ENCODE measurements at regions not wholly inside any gene's neighbourhood (a gene's known extent, or its start where the extent isn't known, plus 50 kb on each side); places are given as distances from the start of the nearest gene placed in this dataset.

DNA sequence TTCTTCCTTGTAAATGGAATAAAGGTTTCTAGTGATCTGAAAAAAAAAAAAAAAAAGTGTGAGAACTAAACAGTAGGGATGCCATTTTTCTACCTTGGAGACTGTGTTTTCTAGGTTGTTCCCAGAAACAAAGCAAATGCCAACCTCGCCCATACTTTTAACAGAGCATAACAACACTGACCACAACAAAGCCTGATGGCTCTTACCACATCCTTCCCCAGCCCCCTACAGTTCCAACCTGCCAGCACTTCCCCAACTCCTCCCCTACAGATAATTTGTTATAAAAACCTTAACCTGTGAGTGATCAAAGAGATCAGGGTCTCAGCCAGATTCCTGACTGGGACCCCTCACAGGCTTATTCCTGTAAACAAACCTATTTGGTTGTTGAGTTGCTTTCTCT, 940.0 kb downstream of the SH3BGRL start:
- no peak for TF ChIP-seq FOXA1 (IDR thresholded peaks at IDR 0.05)
- TF ChIP-seq ELF4 (IDR thresholded peaks at IDR 0.05): no peak
- TF ChIP-seq SUZ12 (IDR thresholded peaks at IDR 0.05): no peak
- TF ChIP-seq FOXK2 (IDR thresholded peaks at IDR 0.05): no peak
- no peak for TF ChIP-seq SP1 (IDR thresholded peaks at IDR 0.05)
- TF ChIP-seq, protein P1, sequence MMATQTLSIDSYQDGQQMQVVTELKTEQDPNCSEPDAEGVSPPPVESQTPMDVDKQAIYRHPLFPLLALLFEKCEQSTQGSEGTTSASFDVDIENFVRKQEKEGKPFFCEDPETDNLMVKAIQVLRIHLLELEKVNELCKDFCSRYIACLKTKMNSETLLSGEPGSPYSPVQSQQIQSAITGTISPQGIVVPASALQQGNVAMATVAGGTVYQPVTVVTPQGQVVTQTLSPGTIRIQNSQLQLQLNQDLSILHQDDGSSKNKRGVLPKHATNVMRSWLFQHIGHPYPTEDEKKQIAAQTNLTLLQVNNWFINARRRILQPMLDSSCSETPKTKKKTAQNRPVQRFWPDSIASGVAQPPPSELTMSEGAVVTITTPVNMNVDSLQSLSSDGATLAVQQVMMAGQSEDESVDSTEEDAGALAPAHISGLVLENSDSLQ (IDR thresholded peaks at IDR 0.05): no peak
- no peak for TF ChIP-seq ARNT (IDR thresholded peaks at IDR 0.05)
- no peak for TF ChIP-seq BHLHE40 (IDR thresholded peaks at IDR 0.05; ENCODE audit: borderline replicate concordance)
- no peak for TF ChIP-seq FOXM1 (IDR thresholded peaks at IDR 0.05; ENCODE audit: borderline replicate concordance)
- TF ChIP-seq L3MBTL2 (conservative IDR thresholded peaks at IDR 0.05): no peak
- no peak for TF ChIP-seq TARDBP (IDR thresholded peaks at IDR 0.05)
